ENCODE measurements at regions not wholly inside any gene's neighbourhood (a gene's known extent, or its start where the extent isn't known, plus 50 kb on each side); places are given as distances from the start of the nearest gene placed in this dataset.
"Not testable (repeated sequence)": the region's sequence is repeated elsewhere in the genome, so short reads cannot be mapped to it uniquely, and the experiment has no call there.

DNA sequence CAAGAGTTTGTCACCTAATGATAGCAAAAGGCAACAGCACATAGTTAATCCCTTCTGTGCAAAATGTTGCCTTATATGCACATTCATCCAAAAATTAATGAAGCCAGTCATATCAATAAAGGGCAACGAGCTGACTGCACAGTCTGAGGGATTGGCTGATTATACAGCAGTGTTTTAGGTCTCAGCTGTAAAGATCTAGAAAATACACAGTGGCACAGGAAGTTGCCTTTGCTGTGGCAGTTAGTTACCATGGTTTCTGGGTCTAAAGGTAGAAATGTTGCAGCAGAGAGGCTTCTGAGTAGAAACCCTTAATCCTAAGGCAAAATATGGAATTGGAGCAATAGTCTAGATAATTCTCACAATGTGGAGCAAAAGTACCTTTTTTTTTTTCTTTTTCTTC is 89.7 kb downstream of the SMPDL3A start:
- no peak for DNase-seq (ENCODE audit: insufficient read length, low spot score)
- TF ChIP-seq, protein P1, sequence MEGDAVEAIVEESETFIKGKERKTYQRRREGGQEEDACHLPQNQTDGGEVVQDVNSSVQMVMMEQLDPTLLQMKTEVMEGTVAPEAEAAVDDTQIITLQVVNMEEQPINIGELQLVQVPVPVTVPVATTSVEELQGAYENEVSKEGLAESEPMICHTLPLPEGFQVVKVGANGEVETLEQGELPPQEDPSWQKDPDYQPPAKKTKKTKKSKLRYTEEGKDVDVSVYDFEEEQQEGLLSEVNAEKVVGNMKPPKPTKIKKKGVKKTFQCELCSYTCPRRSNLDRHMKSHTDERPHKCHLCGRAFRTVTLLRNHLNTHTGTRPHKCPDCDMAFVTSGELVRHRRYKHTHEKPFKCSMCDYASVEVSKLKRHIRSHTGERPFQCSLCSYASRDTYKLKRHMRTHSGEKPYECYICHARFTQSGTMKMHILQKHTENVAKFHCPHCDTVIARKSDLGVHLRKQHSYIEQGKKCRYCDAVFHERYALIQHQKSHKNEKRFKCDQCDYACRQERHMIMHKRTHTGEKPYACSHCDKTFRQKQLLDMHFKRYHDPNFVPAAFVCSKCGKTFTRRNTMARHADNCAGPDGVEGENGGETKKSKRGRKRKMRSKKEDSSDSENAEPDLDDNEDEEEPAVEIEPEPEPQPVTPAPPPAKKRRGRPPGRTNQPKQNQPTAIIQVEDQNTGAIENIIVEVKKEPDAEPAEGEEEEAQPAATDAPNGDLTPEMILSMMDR (IDR thresholded peaks at IDR 0.05; ENCODE audit: insufficient read depth, missing control alignments), result no peak
- FAIRE-seq, result no peak

DNA sequence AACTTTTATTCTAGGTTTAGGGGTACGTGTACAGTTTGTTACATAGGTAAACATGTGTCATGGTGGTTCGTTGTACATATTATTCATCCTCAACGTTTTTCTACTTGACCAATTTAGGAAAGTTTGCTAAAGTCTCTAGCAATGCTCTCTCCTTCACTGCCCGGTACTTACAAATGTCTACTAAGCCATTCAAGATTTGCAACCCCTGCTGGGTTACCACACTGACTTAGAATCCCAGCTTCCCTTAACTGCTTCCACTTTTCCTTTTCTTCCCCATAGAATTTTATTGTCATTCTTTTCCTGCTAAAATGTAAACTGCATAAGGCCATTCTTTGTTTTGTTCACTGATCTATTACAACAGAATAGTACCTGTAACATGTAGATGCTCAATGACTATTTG is 97.4 kb downstream of the SMPDL3A start:
- TF ChIP-seq, protein P1 (IDR thresholded peaks at IDR 0.05; ENCODE audit: insufficient read depth, missing control alignments), result no peak
- FAIRE-seq (no peak), DNase-seq (ENCODE audit: insufficient read length, low spot score) (no peak)

DNA sequence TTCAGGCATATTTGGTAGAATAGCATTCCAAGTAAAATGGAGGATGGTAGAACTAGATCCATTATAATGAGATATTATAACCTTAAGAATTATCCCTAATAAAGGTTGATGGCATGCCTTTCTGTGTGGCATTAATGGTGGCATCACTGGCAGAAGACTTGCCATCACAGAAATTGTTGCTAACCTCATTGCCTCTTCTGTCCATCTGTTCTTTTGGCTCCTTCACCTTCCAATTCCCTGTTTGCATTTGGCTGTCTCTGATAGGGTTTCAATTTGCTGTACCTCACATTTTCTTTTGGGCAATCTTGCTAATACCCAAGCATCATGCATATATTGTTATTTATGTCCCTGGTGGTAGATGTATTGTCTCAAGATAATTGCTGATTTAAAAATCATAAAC is 98.9 kb downstream of the SMPDL3A start:
- TF ChIP-seq, protein P1 (IDR thresholded peaks at IDR 0.05; ENCODE audit: insufficient read depth, missing control alignments), result no peak
- FAIRE-seq, result no peak
- DNase-seq (ENCODE audit: insufficient read length, low spot score), result no peak

DNA sequence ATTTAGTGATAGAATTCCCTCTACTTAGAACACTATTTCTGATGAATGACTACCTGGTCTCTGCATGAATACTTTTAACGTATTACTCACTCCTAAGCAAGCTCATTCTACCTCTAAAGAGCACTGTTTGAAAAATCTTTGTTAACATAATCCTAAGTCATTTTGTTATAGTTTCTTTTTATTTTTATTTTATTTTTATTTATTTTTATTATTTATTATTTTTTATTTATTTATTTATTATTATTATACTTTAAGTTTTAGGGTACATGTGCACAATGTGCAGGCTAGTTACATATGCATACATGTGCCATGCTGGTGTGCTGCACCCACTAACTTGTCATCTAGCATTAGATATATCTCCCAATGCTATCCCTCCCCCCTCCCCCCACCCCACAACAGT is 99.6 kb downstream of the SMPDL3A start:
- DNase-seq (ENCODE audit: insufficient read length, low spot score); FAIRE-seq: not testable (repeated sequence)

DNA sequence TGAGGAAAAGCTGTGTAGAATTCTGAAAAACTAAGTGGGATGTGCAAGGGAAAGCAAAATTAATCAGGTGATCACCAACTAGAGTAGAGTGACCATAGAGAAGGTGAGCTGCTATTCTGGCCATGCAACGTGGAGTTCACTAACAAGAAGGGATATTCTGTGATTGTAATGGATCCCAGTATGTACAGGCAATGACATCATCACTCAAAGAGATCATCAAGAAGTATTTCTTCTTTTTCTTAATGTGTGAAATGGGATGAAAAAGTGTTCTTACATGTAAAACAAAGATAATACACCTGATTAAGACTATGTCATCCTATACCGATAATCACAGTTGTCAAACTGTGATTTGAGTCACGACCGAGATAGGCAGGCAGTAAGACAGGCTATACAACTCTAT is 101.2 kb downstream of the SMPDL3A start:
- FAIRE-seq (no peak), DNase-seq (ENCODE audit: insufficient read length, low spot score) (no peak)
- TF ChIP-seq, protein P1 (IDR thresholded peaks at IDR 0.05; ENCODE audit: insufficient read depth, missing control alignments), result no peak

DNA sequence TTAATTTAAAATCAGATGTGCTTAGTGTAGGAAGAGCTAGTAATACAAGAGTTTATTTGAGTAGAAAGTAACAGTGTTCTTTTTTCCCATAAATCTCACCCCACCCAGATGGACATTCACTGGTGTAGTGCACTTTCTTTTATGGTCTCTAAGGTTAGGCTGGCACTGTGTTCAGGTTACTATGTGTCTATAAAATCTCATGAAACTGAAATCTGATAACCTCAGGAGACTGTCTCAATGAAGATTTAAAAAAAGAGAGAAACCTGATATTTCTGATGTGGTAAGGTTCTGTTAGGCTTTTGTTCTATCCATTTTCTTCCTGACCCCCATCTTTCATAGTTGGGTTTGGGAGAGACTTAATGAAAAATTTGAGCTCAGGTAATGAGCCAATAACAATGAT is 101.2 kb upstream of the CLVS2 start:
- FAIRE-seq (no peak), DNase-seq (ENCODE audit: insufficient read length, low spot score) (no peak)
- TF ChIP-seq, protein P1 (IDR thresholded peaks at IDR 0.05; ENCODE audit: insufficient read depth, missing control alignments), result no peak

DNA sequence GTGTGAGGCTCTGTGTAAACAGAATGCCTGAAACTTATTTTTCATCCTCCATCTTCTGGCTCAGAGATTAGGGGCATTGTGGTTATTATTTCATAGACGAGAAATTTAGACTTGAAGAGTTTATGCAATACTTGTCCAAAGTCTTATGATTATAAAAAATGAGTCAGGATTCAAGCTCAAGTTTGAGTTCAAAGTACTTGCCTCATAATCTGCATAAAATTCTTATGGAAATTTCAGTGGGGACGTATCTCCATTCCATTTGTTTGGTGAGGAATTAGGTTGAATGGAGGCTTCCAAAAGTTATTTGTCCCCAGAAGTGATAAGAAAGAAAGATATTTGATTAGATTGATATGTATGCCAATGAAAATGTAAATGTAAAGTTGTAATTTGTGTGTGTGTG is 93.7 kb upstream of the CLVS2 start:
- FAIRE-seq, result no peak
- no peak for DNase-seq (ENCODE audit: insufficient read length, low spot score)
- TF ChIP-seq, protein P1 (IDR thresholded peaks at IDR 0.05; ENCODE audit: insufficient read depth, missing control alignments), result no peak

DNA sequence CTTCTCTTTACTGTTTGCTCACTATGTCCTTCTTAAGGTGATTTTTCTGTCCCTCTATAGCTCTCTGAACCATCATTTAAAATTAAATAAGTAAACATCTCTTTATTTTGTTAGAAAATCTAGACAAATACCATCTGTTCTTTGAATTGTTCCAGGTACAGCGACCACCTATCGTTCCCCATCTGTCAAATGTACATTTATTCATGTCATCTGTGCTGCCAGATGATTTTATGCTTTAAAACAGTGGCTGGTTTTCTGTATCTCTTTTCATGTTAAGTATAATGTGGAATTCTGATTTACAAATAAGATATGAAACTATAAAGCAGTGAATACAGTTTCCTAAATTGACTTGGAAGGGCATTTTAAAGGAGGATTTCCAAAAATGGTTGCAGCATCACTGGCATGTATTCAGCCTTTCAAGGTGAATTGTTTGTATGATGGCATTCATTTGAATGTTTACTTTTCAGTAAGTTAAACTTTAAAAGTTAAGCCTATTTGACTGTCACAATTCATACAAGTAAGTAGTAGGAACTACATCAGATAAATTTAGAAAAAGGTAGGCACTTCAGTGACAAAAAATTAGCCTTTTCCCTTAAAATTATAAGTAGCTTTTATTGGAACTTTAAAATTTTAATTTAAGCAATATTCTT is 92.6 kb upstream of the CLVS2 start:
- DNase-seq (ENCODE audit: insufficient read length, low spot score), result no peak
- no peak for FAIRE-seq
- TF ChIP-seq, protein P1 (IDR thresholded peaks at IDR 0.05; ENCODE audit: insufficient read depth, missing control alignments), result no peak

All from D721Med (cell line).